HepG2 (cell line): ENCODE measurements at regions not wholly inside any gene's neighbourhood (a gene's known extent, or its start where the extent isn't known, plus 50 kb on each side); places are given as distances from the start of the nearest gene placed in this dataset.

Experiments
- ATAC-seq: fragments of 200-7000 bp; cut with Tn5 transposase; 3 replicates; pipeline ENCODE4 v1.9.1; 2020; ENCODE audit warnings: mild to moderate bottlenecking, moderate library complexity
- BruUV-seq: library from RNA; stranded (reverse); fragments of 400-500 nt; replicated peaks from 2 replicates; lab custom pipeline; 2021; lab: Mats Ljungman, UMichigan
- CTCF ChIA-PET: fragments of 300-600 bp; formaldehyde crosslinking; extraction: SDS; loops from one replicate; lab custom pipeline; 2021; ENCODE audit warnings: low total read pairs, inconsistent platforms, low intra/inter-chr PET ratio; lab: Yijun Ruan, JAX
- POLR2A ChIA-PET: fragments of 350-600 bp; sonication (Branson Sonifier 250); formaldehyde crosslinking; loops from one replicate; lab custom pipeline; 2020; ENCODE audit warnings: antibody characterized with exemption, inconsistent platforms; lab: Yijun Ruan, JAX
- DNase-seq: peaks from one replicate; pipeline ENCODE4 v3.0.0-alpha.2; 2015; ENCODE audit warnings: low spot score
- FAIRE-seq: peaks from 3 replicates; lab custom pipeline; 2011; peaks lifted over from hg19 to GRCh38; lab: Jason Lieb, UNC
- H2AFZ ChIP-seq: one replicate; pipeline ENCODE4 v1.6.1; 2011; ENCODE audit warnings: low read length, inconsistent platforms
- H3K27ac ChIP-seq: fragments of 300-600 bp; 3 replicates; pipeline ENCODE4 v1.8.0; 2011; ENCODE audit warnings: mixed run types, mild to moderate bottlenecking, mixed read lengths, low read length, inconsistent platforms; ENCODE audit not compliant: insufficient read depth; ENCODE audit errors: extremely low read length
- H3K27me3 ChIP-seq, 2 experiments: fragments of 200-600 bp in 1 of 2; 2 replicates in 1 of 2; 3 replicates in 1 of 2; pipeline versions ENCODE4 v1.6.0 to v1.8.0; 2011; ENCODE audit warnings: low read length in 2 of 2, mild to moderate bottlenecking in 2 of 2, moderate library complexity in 2 of 2, inconsistent platforms in 1 of 2; ENCODE audit not compliant: insufficient read depth in 2 of 2, control insufficient read depth in 1 of 2
- H3K36me3 ChIP-seq, 2 experiments: fragments of 200-600 bp in 1 of 2; replicated peaks in 1 of 2; 2 replicates in 1 of 2; 3 replicates in 1 of 2; pipeline versions ENCODE4 v1.5.1 to v1.8.0; 2011; ENCODE audit warnings: low read length in 2 of 2, inconsistent platforms in 1 of 2; ENCODE audit not compliant: insufficient read depth in 2 of 2, control insufficient read depth in 1 of 2
- H3K4me1 ChIP-seq: 2 replicates; pipeline ENCODE4 v1.5.1; 2012; ENCODE audit warnings: low read length, inconsistent platforms; ENCODE audit not compliant: insufficient read depth
- H3K4me2 ChIP-seq: 2 replicates; pipeline ENCODE4 v1.6.0; 2011; ENCODE audit warnings: low read depth, low read length, inconsistent platforms
- H3K4me3 ChIP-seq, 3 experiments: fragments of 200-600 bp in 1 of 3; sonication (generic), shearing (Covaris generic) in 1 of 3; replicated peaks in 1 of 3; 2 replicates each; pipeline ENCODE4 v1.5.1; 2011 to 2016; ENCODE audit warnings: low read length in 3 of 3, inconsistent platforms in 2 of 3, low read depth in 2 of 3, mild to moderate bottlenecking in 2 of 3, control low read depth in 1 of 3, mixed read lengths in 1 of 3; ENCODE audit not compliant: insufficient read depth in 1 of 3
- H3K79me2 ChIP-seq: one replicate; pipeline ENCODE4 v1.6.1; 2011; ENCODE audit warnings: low read length, inconsistent platforms; ENCODE audit not compliant: insufficient read depth
- H3K9ac ChIP-seq: 2 replicates; pipeline ENCODE4 v1.6.0; 2011; ENCODE audit warnings: mild to moderate bottlenecking, low read depth, low read length, inconsistent platforms; ENCODE audit not compliant: insufficient read depth
- H3K9me3 ChIP-seq: 2 replicates; pipeline ENCODE4 v1.5.1; 2012; ENCODE audit warnings: mild to moderate bottlenecking, low read length
- H4K20me1 ChIP-seq: 2 replicates; pipeline ENCODE4 v1.6.0; 2011; ENCODE audit warnings: inconsistent platforms, mild to moderate bottlenecking, low read length, moderate library complexity; ENCODE audit not compliant: insufficient read depth
- NR2F1 ChIP-seq, 2 experiments: fragments of 450-650 bp in 1 of 2; formaldehyde crosslinking in 1 of 2; IDR thresholded peaks; 2 replicates each; pipeline versions ENCODE4 v1.5.0 to v1.6.1; 2016 to 2020; ENCODE audit warnings: mild to moderate bottlenecking in 1 of 2, missing compliant biosample characterization in 1 of 2, missing genetic modification reagents in 1 of 2, moderate library complexity in 1 of 2
- ZNF557 ChIP-seq: sonication (generic); formaldehyde crosslinking; IDR thresholded peaks from 2 replicates; pipeline ENCODE4 v1.4.0; 2020; ENCODE audit warnings: missing genetic modification reagents
- ZNF615 ChIP-seq: sonication (generic); formaldehyde crosslinking; IDR thresholded peaks from 2 replicates; pipeline ENCODE4 v1.5.0; 2020; ENCODE audit warnings: mild to moderate bottlenecking, missing genetic modification reagents, borderline replicate concordance
- ZNF672 ChIP-seq: sonication (generic); formaldehyde crosslinking; IDR thresholded peaks from 2 replicates; pipeline ENCODE4 v1.8.1; 2022; ENCODE audit warnings: missing genetic modification reagents
- ZNF768 ChIP-seq: sonication (generic); formaldehyde crosslinking; IDR thresholded peaks from 2 replicates; pipeline ENCODE4 v1.4.0; 2020; ENCODE audit warnings: missing genetic modification reagents
- WGBS: methylation state at CpG from one replicate; pipeline ENCODE4 v1.1.6; 2017; ENCODE audit warnings: low lambda C conversion rate; 5-methylcytosine and 5-hydroxymethylcytosine counted together
- in situ Hi-C: cut with HindIII; loops from 2 replicates; pipeline ENCODE4 v1.10.0; 2017; ENCODE audit warnings: low pct_unique_long_range_greater_than_20kb; ENCODE audit not compliant: extremely low pct_ligation_motif_present
- intact Hi-C: fragments of 100-400 bp; cut with micrococcal nuclease; formaldehyde crosslinking; loops from one replicate; pipeline ENCODE4 v1.10.0; 2022; ENCODE audit not compliant: unreplicated experiment
- TF ChIP-seq, protein P1 (sequence below): IDR thresholded peaks from 2 replicates; pipeline ENCODE4 v1.6.1; 2016; ENCODE audit warnings: missing genetic modification reagents, missing compliant biosample characterization
- TF ChIP-seq, protein P2 (sequence below): sonication (generic); formaldehyde crosslinking; IDR thresholded peaks from 2 replicates; pipeline ENCODE4 v1.4.0; 2020; ENCODE audit warnings: missing genetic modification reagents

DNA sequence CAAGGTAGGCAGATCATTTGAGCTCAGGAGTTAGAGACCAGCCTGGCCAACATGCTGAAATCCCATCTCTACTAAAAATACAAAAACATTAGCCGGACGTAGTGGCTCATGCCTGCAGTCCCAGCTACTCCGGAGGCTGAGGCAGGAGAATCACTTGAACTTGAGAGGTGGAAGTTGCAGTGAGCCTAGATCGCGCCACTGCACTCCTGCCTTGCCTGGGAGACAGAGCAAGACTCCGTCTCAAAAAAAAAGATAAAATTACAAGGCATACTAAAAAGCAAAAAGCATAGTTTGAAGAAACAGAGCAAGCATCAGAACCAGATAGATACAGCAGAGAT, 61.2 kb upstream of the CDC42BPA start:
- WGBS, result 29% methylated on average over 6 of the region's 6 CpGs
- no peak overlapping the region for H3K4me2 ChIP-seq
- H2AFZ ChIP-seq, result no peak overlapping the region
- no peaks in the 10 kb centered on the region for H3K36me3 ChIP-seq
- H3K4me3 ChIP-seq, result no peak overlapping the region
- ChIA-PET CTCF (no interaction called here), POLR2A (no interaction called here)
- no peaks in the 10 kb centered on the region for H3K9me3 ChIP-seq
- no peak overlapping the region for H3K9ac ChIP-seq
- TF ChIP-seq, protein P1, sequence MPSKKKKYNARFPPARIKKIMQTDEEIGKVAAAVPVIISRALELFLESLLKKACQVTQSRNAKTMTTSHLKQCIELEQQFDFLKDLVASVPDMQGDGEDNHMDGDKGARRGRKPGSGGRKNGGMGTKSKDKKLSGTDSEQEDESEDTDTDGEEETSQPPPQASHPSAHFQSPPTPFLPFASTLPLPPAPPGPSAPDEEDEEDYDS, result no peak
- in situ Hi-C loops, result no loop called here
- BruUV-seq, result no TSS peak
- no peaks in the 10 kb centered on the region for H3K79me2 ChIP-seq
- peaks cover 0 to 20% of the 10 kb centered on the region in 2 experiments; a peak in 2 of 5 replicates for H3K27me3 ChIP-seq
- H4K20me1 ChIP-seq, result no peaks in the 10 kb centered on the region
- intact Hi-C loops, result no loop called here
- no peak overlapping the region for H3K27ac ChIP-seq
- no peaks in the 10 kb centered on the region for H3K4me1 ChIP-seq
- DNase-seq (no peak), FAIRE-seq (no peak), ATAC-seq (no peak)

DNA sequence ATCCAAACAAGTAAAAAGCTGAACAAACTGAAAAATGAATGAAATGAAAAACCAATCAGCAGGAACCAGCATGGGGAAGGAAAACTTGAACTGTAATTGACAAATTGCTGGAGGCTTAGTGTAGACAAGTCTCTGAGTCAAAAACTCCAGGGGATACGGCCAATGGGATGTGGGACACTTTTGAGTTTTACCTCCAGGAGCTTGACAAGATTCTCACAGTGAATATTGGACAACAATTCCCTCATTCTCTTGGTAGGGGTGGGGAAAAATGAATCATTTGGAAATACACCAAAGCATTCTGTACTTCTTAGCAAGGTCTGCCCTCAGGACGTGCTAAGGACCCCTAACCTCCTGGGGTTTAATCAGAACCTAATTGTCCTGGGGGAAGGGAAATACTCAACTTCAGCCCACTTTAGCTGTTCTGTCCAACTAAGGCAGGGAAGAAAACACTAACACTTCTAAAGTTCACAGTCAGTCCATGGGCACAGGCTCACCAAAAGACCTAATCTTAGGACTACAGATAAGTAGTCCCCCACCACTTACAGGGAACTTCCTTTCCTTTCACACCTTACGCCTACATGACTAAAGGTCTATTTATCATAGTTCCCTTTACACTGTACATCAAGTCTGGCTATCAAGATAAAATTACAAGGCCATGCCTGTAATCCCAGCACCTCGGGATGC, 60.7 kb upstream of the CDC42BPA start:
- H3K36me3 ChIP-seq, result no peaks in the 10 kb centered on the region
- no peak overlapping the region for H2AFZ ChIP-seq
- intact Hi-C loops, result no loop called here
- peaks cover 0 to 20% of the 10 kb centered on the region in 2 experiments; a peak in 2 of 5 replicates for H3K27me3 ChIP-seq
- in situ Hi-C loops, result no loop called here
- no peak overlapping the region for H3K27ac ChIP-seq
- no peaks in the 10 kb centered on the region for H4K20me1 ChIP-seq
- no TSS peak for BruUV-seq
- H3K4me3 ChIP-seq, result no peak overlapping the region
- CTCF ChIA-PET, result no interaction called here
- ATAC-seq, result no peak
- no peaks in the 10 kb centered on the region for H3K9me3 ChIP-seq
- no peak overlapping the region for H3K4me2 ChIP-seq
- no peak overlapping the region for H3K9ac ChIP-seq
- no peaks in the 10 kb centered on the region for H3K79me2 ChIP-seq
- no peak for DNase-seq
- no peaks in the 10 kb centered on the region for H3K4me1 ChIP-seq
- POLR2A ChIA-PET, result no interaction called here
- no peak for FAIRE-seq
- WGBS, result 16% methylated on average over 4 of the region's 4 CpGs
- no peak for TF ChIP-seq NR2F1 (CRISPR knock-in tag; IDR thresholded peaks at IDR 0.05)
- no peak for TF ChIP-seq ZNF672
- no peak for TF ChIP-seq ZNF557
- TF ChIP-seq, protein P2, sequence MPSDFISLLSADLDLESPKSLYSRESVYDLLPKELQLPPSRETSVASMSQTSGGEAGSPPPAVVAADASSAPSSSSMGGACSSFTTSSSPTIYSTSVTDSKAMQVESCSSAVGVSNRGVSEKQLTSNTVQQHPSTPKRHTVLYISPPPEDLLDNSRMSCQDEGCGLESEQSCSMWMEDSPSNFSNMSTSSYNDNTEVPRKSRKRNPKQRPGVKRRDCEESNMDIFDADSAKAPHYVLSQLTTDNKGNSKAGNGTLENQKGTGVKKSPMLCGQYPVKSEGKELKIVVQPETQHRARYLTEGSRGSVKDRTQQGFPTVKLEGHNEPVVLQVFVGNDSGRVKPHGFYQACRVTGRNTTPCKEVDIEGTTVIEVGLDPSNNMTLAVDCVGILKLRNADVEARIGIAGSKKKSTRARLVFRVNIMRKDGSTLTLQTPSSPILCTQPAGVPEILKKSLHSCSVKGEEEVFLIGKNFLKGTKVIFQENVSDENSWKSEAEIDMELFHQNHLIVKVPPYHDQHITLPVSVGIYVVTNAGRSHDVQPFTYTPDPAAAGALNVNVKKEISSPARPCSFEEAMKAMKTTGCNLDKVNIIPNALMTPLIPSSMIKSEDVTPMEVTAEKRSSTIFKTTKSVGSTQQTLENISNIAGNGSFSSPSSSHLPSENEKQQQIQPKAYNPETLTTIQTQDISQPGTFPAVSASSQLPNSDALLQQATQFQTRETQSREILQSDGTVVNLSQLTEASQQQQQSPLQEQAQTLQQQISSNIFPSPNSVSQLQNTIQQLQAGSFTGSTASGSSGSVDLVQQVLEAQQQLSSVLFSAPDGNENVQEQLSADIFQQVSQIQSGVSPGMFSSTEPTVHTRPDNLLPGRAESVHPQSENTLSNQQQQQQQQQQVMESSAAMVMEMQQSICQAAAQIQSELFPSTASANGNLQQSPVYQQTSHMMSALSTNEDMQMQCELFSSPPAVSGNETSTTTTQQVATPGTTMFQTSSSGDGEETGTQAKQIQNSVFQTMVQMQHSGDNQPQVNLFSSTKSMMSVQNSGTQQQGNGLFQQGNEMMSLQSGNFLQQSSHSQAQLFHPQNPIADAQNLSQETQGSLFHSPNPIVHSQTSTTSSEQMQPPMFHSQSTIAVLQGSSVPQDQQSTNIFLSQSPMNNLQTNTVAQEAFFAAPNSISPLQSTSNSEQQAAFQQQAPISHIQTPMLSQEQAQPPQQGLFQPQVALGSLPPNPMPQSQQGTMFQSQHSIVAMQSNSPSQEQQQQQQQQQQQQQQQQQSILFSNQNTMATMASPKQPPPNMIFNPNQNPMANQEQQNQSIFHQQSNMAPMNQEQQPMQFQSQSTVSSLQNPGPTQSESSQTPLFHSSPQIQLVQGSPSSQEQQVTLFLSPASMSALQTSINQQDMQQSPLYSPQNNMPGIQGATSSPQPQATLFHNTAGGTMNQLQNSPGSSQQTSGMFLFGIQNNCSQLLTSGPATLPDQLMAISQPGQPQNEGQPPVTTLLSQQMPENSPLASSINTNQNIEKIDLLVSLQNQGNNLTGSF (CRISPR knock-in tag), result no peak
- no peak for TF ChIP-seq ZNF768 (CRISPR knock-in tag)
- TF ChIP-seq ZNF615, result no peak
